ENCODE measurements at regions not wholly inside any gene's neighbourhood (a gene's known extent, or its start where the extent isn't known, plus 50 kb on each side); places are given as distances from the start of the nearest gene placed in this dataset.
"Not testable (repeated sequence)": the region's sequence is repeated elsewhere in the genome, so short reads cannot be mapped to it uniquely, and the experiment has no call there.

- not testable (repeated sequence) for TF ChIP-seq CTCF (conservative IDR thresholded peaks at IDR 0.05; ENCODE audit: low read depth in 2 of 2); EZH2 (IDR thresholded peaks at IDR 0.05; ENCODE audit: low read depth, unreplicated experiment); EZH2phosphoT487 (IDR thresholded peaks at IDR 0.05; ENCODE audit: unreplicated experiment); ETS1 (IDR thresholded peaks at IDR 0.05); JUNB (IDR thresholded peaks at IDR 0.05; ENCODE audit: unreplicated experiment); POLR2AphosphoS5 (IDR thresholded peaks at IDR 0.05; ENCODE audit: low read depth); STAT1 (IDR thresholded peaks at IDR 0.05; ENCODE audit: unreplicated experiment); ZNF114 (CRISPR knock-in tag; IDR thresholded peaks at IDR 0.05)
Measured at GRCh38 chr20:55517584-55517983, 487.7 kb downstream of the CBLN4 start.

All from GM23338 (cell line).